Heart left ventricle (tissue), 16 donors: ENCODE measurements at regions not wholly inside any gene's neighbourhood (a gene's known extent, or its start where the extent isn't known, plus 50 kb on each side); places are given as distances from the start of the nearest gene placed in this dataset.

ENCODE experiments used
- ATAC-seq, 4 donors: fragments of 200-7000 bp; cut with Tn5 transposase; one replicate each; pipeline ENCODE4 v1.9.1; 2020 to 2022; ENCODE audit warnings: moderate library complexity in 4 of 4, mild to moderate bottlenecking in 3 of 4, moderate number of reproducible peaks in 1 of 4
- DNase-seq, 5 donors: peaks; one replicate each; pipeline ENCODE4 v3.0.0-alpha.2; 2020
- H3K27ac ChIP-seq, 12 donors: fragments of 200-600 bp; sonication (generic) in 4 of 12; one replicate each; pipeline versions ENCODE4 v1.5.0 to v1.8.0; 2016 to 2022; ENCODE audit warnings: mild to moderate bottlenecking in 2 of 12
- H3K27me3 ChIP-seq, 9 donors: fragments of 200-600 bp; sonication (generic) in 2 of 9; one replicate each; pipeline versions ENCODE4 v1.5.1 to v1.8.0; 2016 to 2022; ENCODE audit warnings: mild to moderate bottlenecking in 3 of 9
- H3K36me3 ChIP-seq, 9 donors: fragments of 200-600 bp; sonication (generic) in 2 of 9; one replicate each; pipeline versions ENCODE4 v1.5.0 to v1.8.0; 2018 to 2022; ENCODE audit warnings: mild to moderate bottlenecking in 2 of 9
- H3K4me1 ChIP-seq, 12 donors: fragments of 200-600 bp; sonication (generic) in 4 of 12; one replicate each; pipeline versions ENCODE4 v1.5.0 to v1.8.0; 2016 to 2022; ENCODE audit warnings: mild to moderate bottlenecking in 3 of 12
- H3K4me3 ChIP-seq, 12 donors: fragments of 200-600 bp; sonication (generic) in 4 of 12; one replicate each; pipeline versions ENCODE4 v1.5.0 to v1.8.0; 2017 to 2022; ENCODE audit warnings: mild to moderate bottlenecking in 9 of 12, moderate library complexity in 4 of 12
- H3K9me3 ChIP-seq, 12 donors: fragments of 200-600 bp; sonication (generic) in 4 of 12; one replicate each; pipeline versions ENCODE4 v1.5.0 to v1.8.0; 2016 to 2022; ENCODE audit warnings: mild to moderate bottlenecking in 1 of 12
- CTCF ChIP-seq, 12 donors: fragments of 200-600 bp; sonication (generic) in 4 of 12; IDR thresholded peaks; one replicate each; pipeline versions ENCODE4 v1.5.0 to v1.8.0; 2018 to 2022; ENCODE audit warnings: antibody characterized with exemption in 12 of 12, mild to moderate bottlenecking in 5 of 12
- POLR2A ChIP-seq, 2 donors: fragments of 450-650 bp; IDR thresholded peaks; one replicate each; pipeline ENCODE4 v1.6.1; 2017; ENCODE audit warnings: antibody characterized with exemption in 2 of 2, mild to moderate bottlenecking in 2 of 2, moderate library complexity in 2 of 2
- WGBS, 4 donors: extraction: QIAGEN DNeasy Blood & Tissue Kit in 2 of 4; methylation state at CpG; one replicate each; pipeline versions ENCODE4 v1.1.5 to v1.1.7; 2013 to 2018; 5-methylcytosine and 5-hydroxymethylcytosine counted together
- intact Hi-C, 10 donors: fragments of 100-400 bp; cut with DNase I; formaldehyde crosslinking; loops; one replicate each; pipeline versions ENCODE4 v1.11.1 to v1.14.2; 2022
- donor health status: ischemic (EF 13 %, LVEDD 7.1; RV severe dilation, severe dysfunction).
- donor health status: healthy with polysubstance abuse.
- donor health status: DM: no; HTN: yes; CAD: no.
- donor health status: DM: no; HTN: no; CAD: no.
- donor health status: ischemic (EF 25% LVEDD 6.9; RV normal size, moderate dysfunction).
- donor health status: ischemic (EF 25% LVEDD 5.7; RV mildly dilated, moderate dysfunction).
- donor health status: healthy.
- donor health status: DM: yes; HTN: yes; CAD: no.
- donor health status: ischemic (EF 35%, LVEDD 5.7; RV mildly dilated, moderate dysfunction).
- donor health status: nonischemic (EF 11% LVEDD 7.7; RV severe dilation, severe dysfunction).
- donor health status: DM: yes; HTN: yes; CAD: no.
- donor health status: PGD.
- donor health status: ischemic (EF 29% LVEDD 5.4; RV normal size, mild dysfunction).
- donor health status: nonischemic (EF 23%, LVEDD 6.1; RV moderate dilation, normal function).

GRCh38 chr1:38105267-38105666 lies 58.7 kb upstream of the POU3F1 start:
- intact Hi-C loops = no loop called here
- 85 to 91% (median 89%) methylated on average over 5 of the region's 5 CpGs for whole genome bisulfite sequencing, 4 donors
- peaks cover 0 to 13% (median 0%) of the 10 kb centered on the region in 9 donors for H3K27me3 ChIP-seq

GRCh38 chr1:38102636-38103035 lies 56.0 kb upstream of the POU3F1 start:
- Histone ChIP-seq H3K27ac (no peak overlapping the region), H3K27me3 (peaks cover 0 to 10% (median 0%) of the 10 kb centered on the region in 9 donors), H3K4me3 (no peak overlapping the region), H3K36me3 (no peaks in the 10 kb centered on the region), H3K9me3 (no peaks in the 10 kb centered on the region), H3K4me1 (no peaks in the 10 kb centered on the region)
- DNase-seq (no peak), ATAC-seq (no peak)
- intact Hi-C loops = no loop called here
- TF ChIP-seq POLR2A (IDR thresholded peaks at IDR 0.05) (no peak), CTCF (IDR thresholded peaks at IDR 0.05) (no peak)
- WGBS, 4 donors = 66 to 69% (median 68%) methylated on average over 3 of the region's 3 CpGs

More at GRCh38 chr1:38105267-38105666, 58.7 kb upstream of the POU3F1 start:
- no peak overlapping the region for H3K27ac ChIP-seq
- peaks cover 0 to 3% (median 0%) of the 10 kb centered on the region in 12 donors for H3K9me3 ChIP-seq
- ATAC-seq (no peak), DNase-seq (no peak)
- H3K4me3 ChIP-seq = no peak overlapping the region
- no peaks in the 10 kb centered on the region for H3K36me3 ChIP-seq
- no peak for TF ChIP-seq POLR2A (IDR thresholded peaks at IDR 0.05)
- TF ChIP-seq CTCF (IDR thresholded peaks at IDR 0.05) = no peak
- H3K4me1 ChIP-seq = no peaks in the 10 kb centered on the region

- ATAC-seq (no peak), DNase-seq (no peak)
- Histone ChIP-seq H3K4me3 (no peak overlapping the region), H3K4me1 (no peaks in the 10 kb centered on the region), H3K36me3 (no peaks in the 10 kb centered on the region), H3K9me3 (no peaks in the 10 kb centered on the region), H3K27me3 (peaks cover 0 to 10% (median 0%) of the 10 kb centered on the region in 9 donors), H3K27ac (no peak overlapping the region)
- WGBS, 4 donors = 73 to 82% (median 76%) methylated on average over 8 of the region's 8 CpGs
- intact Hi-C loops = no loop called here
- no peak for TF ChIP-seq CTCF (IDR thresholded peaks at IDR 0.05)
- no peak for TF ChIP-seq POLR2A (IDR thresholded peaks at IDR 0.05)
Measured at GRCh38 chr1:38101037-38101785, 54.6 kb upstream of the POU3F1 start.

- H3K4me1 ChIP-seq = no peaks in the 10 kb centered on the region
- no peak overlapping the region for H3K27ac ChIP-seq
- no peaks in the 10 kb centered on the region for H3K9me3 ChIP-seq
- TF ChIP-seq POLR2A (IDR thresholded peaks at IDR 0.05) (no peak), CTCF (IDR thresholded peaks at IDR 0.05) (no peak)
- intact Hi-C loops = no loop called here
- WGBS, 4 donors = 81 to 86% (median 83%) methylated on average over 15 to 18 of the region's 18 CpGs
- DNase-seq = no peak
- peaks cover 0 to 8% (median 0%) of the 10 kb centered on the region in 9 donors for H3K27me3 ChIP-seq
- no peak for ATAC-seq
- H3K4me3 ChIP-seq = no peak overlapping the region
- H3K36me3 ChIP-seq = no peaks in the 10 kb centered on the region
Measured at GRCh38 chr1:38098101-38098847, 51.7 kb upstream of the POU3F1 start.
